ENCODE measurements at regions not wholly inside any gene's neighbourhood (a gene's known extent, or its start where the extent isn't known, plus 50 kb on each side); places are given as distances from the start of the nearest gene placed in this dataset.

DNA sequence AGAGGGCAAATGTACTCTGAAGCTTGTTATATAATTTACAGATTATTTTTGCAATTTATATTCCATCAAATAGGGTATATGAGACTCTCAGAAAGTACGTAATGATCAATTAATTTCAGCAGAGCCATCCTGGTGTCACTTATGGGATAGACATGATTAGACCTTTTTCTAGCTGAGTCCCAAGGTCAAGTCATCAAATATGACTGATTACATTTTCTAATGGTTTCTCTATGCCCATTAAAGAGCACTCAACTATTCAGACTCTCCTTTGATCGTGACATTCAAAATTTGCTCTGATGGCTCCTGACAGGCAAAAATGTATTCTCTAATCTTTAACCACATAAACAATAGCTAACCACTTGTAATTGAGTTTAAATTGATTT lies 469.2 kb downstream of the COG6 start:
- no peaks in the 10 kb centered on the region for H3K36me3 ChIP-seq
- H3K4me3 ChIP-seq, result no peak overlapping the region
- DNase-seq, result no peak
- intact Hi-C loops (cut with DNase I; ENCODE audit: low total_unique reads), result no loop called here
- no peak overlapping the region for H3K27ac ChIP-seq
- TF ChIP-seq POLR2AphosphoS5 (IDR thresholded peaks at IDR 0.05) (no peak), CTCF (IDR thresholded peaks at IDR 0.05 in 8 of 11, conservative IDR thresholded peaks at IDR 0.05 in 3 of 11) (no peak), POLR2A (IDR thresholded peaks at IDR 0.05) (no peak)
- no peaks in the 10 kb centered on the region for H3K27me3 ChIP-seq (replicated peaks in 1 of 7)
- peaks cover 0 to 7% (median 0%) of the 10 kb centered on the region in 8 donors for H3K9me3 ChIP-seq
- peaks cover 4 to 39% (median 22%) of the 10 kb centered on the region in 6 donors for H3K4me1 ChIP-seq
- 77 to 90% (median 85%) methylated on average over 2 of the region's 2 CpGs for WGBS, 5 donors

- no peak for TF ChIP-seq POLR2A (IDR thresholded peaks at IDR 0.05)
- H3K36me3 ChIP-seq, result no peaks in the 10 kb centered on the region
- peaks cover 4 to 39% (median 22%) of the 10 kb centered on the region in 6 donors for H3K4me1 ChIP-seq
- H3K4me3 ChIP-seq, result no peak overlapping the region
- H3K27ac ChIP-seq, result no peak overlapping the region
- no peak for DNase-seq
- 86 to 96% (median 91%) methylated on average over 3 of the region's 3 CpGs for WGBS, 5 donors
- intact Hi-C loops (cut with DNase I; ENCODE audit: low total_unique reads), result no loop called here
- H3K27me3 ChIP-seq (replicated peaks in 1 of 7), result no peaks in the 10 kb centered on the region
- H3K9me3 ChIP-seq, result no peaks in the 10 kb centered on the region
Measured at GRCh38 chr13:40125336-40125735, 469.9 kb downstream of the COG6 start.

- peak overlapping the region in 2 of 8 donors; percentile 1 to 11 for H3K27ac ChIP-seq
- WGBS, 5 donors, result 67 to 86% (median 77%) methylated on average over 7 of the region's 7 CpGs
- H3K4me1 ChIP-seq, result peaks cover 4 to 39% (median 22%) of the 10 kb centered on the region in 6 donors
- H3K4me3 ChIP-seq, result no peak overlapping the region
- intact Hi-C loops (cut with DNase I; ENCODE audit: low total_unique reads), result no loop called here
- no peaks in the 10 kb centered on the region for H3K36me3 ChIP-seq
- H3K27me3 ChIP-seq (replicated peaks in 1 of 7), result no peaks in the 10 kb centered on the region
- no peak for TF ChIP-seq POLR2AphosphoS5 (IDR thresholded peaks at IDR 0.05)
- no peak for TF ChIP-seq CTCF (IDR thresholded peaks at IDR 0.05 in 8 of 11, conservative IDR thresholded peaks at IDR 0.05 in 3 of 11)
- TF ChIP-seq POLR2A (IDR thresholded peaks at IDR 0.05), result no peak
- no peak for DNase-seq
- no peaks in the 10 kb centered on the region for H3K9me3 ChIP-seq
Measured at GRCh38 chr13:40126306-40127085, 471.0 kb downstream of the COG6 start.

- TF ChIP-seq POLR2A (IDR thresholded peaks at IDR 0.05) (no peak), CTCF (IDR thresholded peaks at IDR 0.05 in 8 of 11, conservative IDR thresholded peaks at IDR 0.05 in 3 of 11) (peak in 1 of 11 experiments; percentile 8), POLR2AphosphoS5 (IDR thresholded peaks at IDR 0.05) (no peak)
- Histone ChIP-seq H3K27ac (peak overlapping the region in 3 of 8 donors; percentile 1 to 11 (median 7)), H3K27me3 (replicated peaks in 1 of 7) (no peaks in the 10 kb centered on the region), H3K9me3 (no peaks in the 10 kb centered on the region), H3K4me3 (no peak overlapping the region), H3K36me3 (no peaks in the 10 kb centered on the region), H3K4me1 (peaks cover 4 to 39% (median 22%) of the 10 kb centered on the region in 6 donors)
- peak; percentile 82 for DNase-seq
- intact Hi-C loops (cut with DNase I; ENCODE audit: low total_unique reads), result no loop called here
Measured at GRCh38 chr13:40127476-40127875, 472.0 kb downstream of the COG6 start.
